IMR-90 (cell line): ENCODE measurements at regions not wholly inside any gene's neighbourhood (a gene's known extent, or its start where the extent isn't known, plus 50 kb on each side); places are given as distances from the start of the nearest gene placed in this dataset.

Experiments
- ATAC-seq: fragments of 200-7000 bp; cut with Tn5 transposase; 2 replicates; pipeline ENCODE4 v1.9.1; 2020; ENCODE audit warnings: low read depth, mild to moderate bottlenecking, moderate library complexity
- BruUV-seq: library from RNA; stranded (reverse); fragments of 400-500 nt; replicated peaks from 2 replicates; lab custom pipeline; 2021; lab: Mats Ljungman, UMichigan
- CTCF ChIA-PET: fragments of 300-600 bp; formaldehyde crosslinking; extraction: SDS; loops from one replicate; lab custom pipeline; 2021; ENCODE audit warnings: antibody characterized with exemption; lab: Yijun Ruan, JAX
- POLR2A ChIA-PET: fragments of 300-600 bp; sonication (Branson Sonifier 250); formaldehyde crosslinking; loops from one replicate; lab custom pipeline; 2022; ENCODE audit warnings: antibody characterized with exemption; ENCODE audit not compliant: unreplicated experiment; lab: Charles Lee
- DNase-seq: peaks from one replicate; pipeline ENCODE4 v3.0.0; 2013
- H2AFZ ChIP-seq: replicated peaks from 2 replicates; pipeline ENCODE3; 2013; ENCODE audit warnings: low read length, mild to moderate bottlenecking; ENCODE audit not compliant: poor library complexity
- H2AK5ac ChIP-seq: 2 replicates; pipeline ENCODE4 v1.6.1; 2013; ENCODE audit warnings: low read depth, low read length, inconsistent platforms
- H2AK9ac ChIP-seq: replicated peaks from 2 replicates; pipeline ENCODE3; 2013; ENCODE audit warnings: mild to moderate bottlenecking, low read depth, low read length, moderate library complexity; ENCODE audit not compliant: poor library complexity
- H2BK120ac ChIP-seq: 2 replicates; pipeline ENCODE4 v1.6.1; 2013; ENCODE audit warnings: low read depth, low read length, inconsistent platforms
- H2BK15ac ChIP-seq: 3 replicates; pipeline ENCODE4 v1.6.1; 2013; ENCODE audit warnings: low read depth, low read length, inconsistent platforms
- H2BK20ac ChIP-seq: 2 replicates; pipeline ENCODE4 v1.6.1; 2013; ENCODE audit warnings: low read depth, mild to moderate bottlenecking, inconsistent platforms, low read length, moderate library complexity
- H2BK5ac ChIP-seq: 2 replicates; pipeline ENCODE4 v1.6.1; 2013; ENCODE audit warnings: mild to moderate bottlenecking, low read depth, low read length, inconsistent platforms; ENCODE audit not compliant: poor library complexity, severe bottlenecking
- H3K14ac ChIP-seq: replicated peaks from 2 replicates; pipeline ENCODE4 v1.6.1; 2013; ENCODE audit warnings: low read depth, low read length, inconsistent platforms
- H3K18ac ChIP-seq: 2 replicates; pipeline ENCODE4 v1.6.1; 2013; ENCODE audit warnings: low read depth, low read length, control low read depth
- H3K23ac ChIP-seq: 2 replicates; pipeline ENCODE4 v1.6.1; 2013; ENCODE audit warnings: low read depth, low read length, inconsistent platforms
- H3K27ac ChIP-seq: 2 replicates; pipeline ENCODE4 v1.5.1; 2013; ENCODE audit warnings: mild to moderate bottlenecking, control low read depth, low read length; ENCODE audit not compliant: insufficient read depth
- H3K27me3 ChIP-seq: 2 replicates; pipeline ENCODE4 v1.6.1; 2013; ENCODE audit warnings: low read length; ENCODE audit not compliant: control insufficient read depth, insufficient read depth
- H3K36me3 ChIP-seq: 2 replicates; pipeline ENCODE4 v1.6.1; 2013; ENCODE audit warnings: low read length, mixed read lengths; ENCODE audit not compliant: control insufficient read depth, insufficient read depth
- H3K4ac ChIP-seq: 2 replicates; pipeline ENCODE4 v1.6.1; 2013; ENCODE audit warnings: low read depth, low read length, inconsistent platforms
- H3K4me1 ChIP-seq: 2 replicates; pipeline ENCODE4 v1.6.1; 2013; ENCODE audit warnings: low read length, mixed read lengths; ENCODE audit not compliant: control insufficient read depth, insufficient read depth
- H3K4me2 ChIP-seq: 2 replicates; pipeline ENCODE4 v1.6.1; 2013; ENCODE audit warnings: low read depth, mild to moderate bottlenecking, control low read depth, low read length, moderate library complexity
- H3K4me3 ChIP-seq: 2 replicates; pipeline ENCODE4 v1.5.1; 2013; ENCODE audit warnings: low read depth, mild to moderate bottlenecking, control low read depth, low read length, moderate library complexity; ENCODE audit not compliant: insufficient read depth
- H3K56ac ChIP-seq: 2 replicates; pipeline ENCODE4 v1.6.1; 2013; ENCODE audit warnings: low read length, inconsistent platforms; ENCODE audit not compliant: insufficient read depth; ENCODE audit errors: extremely low read depth
- H3K79me1 ChIP-seq, 2 experiments: 2 replicates each; pipeline ENCODE4 v1.6.1; 2013; ENCODE audit warnings: low read length in 2 of 2, inconsistent platforms in 1 of 2, low read depth in 1 of 2
- H3K9ac ChIP-seq: 2 replicates; pipeline ENCODE4 v1.6.1; 2013; ENCODE audit warnings: low read depth, low read length, control low read depth
- H3K9me1 ChIP-seq: 2 replicates; pipeline ENCODE4 v1.6.1; 2013; ENCODE audit warnings: low read length, inconsistent platforms; ENCODE audit not compliant: insufficient read depth
- H3K9me3 ChIP-seq: 2 replicates; pipeline ENCODE4 v1.6.1; 2013; ENCODE audit warnings: low read length; ENCODE audit not compliant: control insufficient read depth, insufficient read depth
- H4K20me1 ChIP-seq: 2 replicates; pipeline ENCODE4 v1.6.1; 2013; ENCODE audit warnings: low read length, inconsistent platforms; ENCODE audit not compliant: insufficient read depth
- H4K5ac ChIP-seq: 2 replicates; pipeline ENCODE4 v1.6.1; 2013; ENCODE audit warnings: mild to moderate bottlenecking, low read depth, low read length, control low read depth
- H4K8ac ChIP-seq, 2 experiments: 2 replicates each; pipeline ENCODE4 v1.6.1; 2013; ENCODE audit warnings: low read depth in 2 of 2, low read length in 2 of 2, control low read depth in 1 of 2, inconsistent platforms in 1 of 2
- H4K91ac ChIP-seq: 2 replicates; pipeline ENCODE4 v1.6.1; 2013; ENCODE audit warnings: low read depth, low read length, inconsistent platforms; ENCODE audit not compliant: insufficient read depth
- RAD21 ChIP-seq: IDR thresholded peaks from 2 replicates; pipeline ENCODE4 v1.6.1; 2012; ENCODE audit warnings: low read length, improper control_type of control experiment
- SMC3 ChIP-seq: fragments of 150-350 bp; IDR thresholded peaks from 2 replicates; pipeline ENCODE4 v1.6.1; 2016; ENCODE audit warnings: low read depth, mild to moderate bottlenecking, antibody characterized with exemption, low read length, moderate library complexity
- WGBS, 2 experiments: methylation state at CpG; one replicate each; pipeline versions ENCODE4 v1.1.5 to v1.1.7; 2013; ENCODE audit warnings: missing lambda C conversion rate in 2 of 2; ENCODE audit not compliant: insufficient read length in 1 of 2; ENCODE audit errors: extremely low coverage in 2 of 2; 5-methylcytosine and 5-hydroxymethylcytosine counted together
- dilution Hi-C: fragments of 300-500 bp; cut with HindIII; formaldehyde crosslinking; loops from one replicate; pipeline ENCODE4 v1.14.3; 2018; ENCODE audit warnings: low sequenced_read_pairs; ENCODE audit not compliant: unreplicated experiment
- in situ Hi-C: fragments of 300-500 bp; cut with MboI; formaldehyde crosslinking; loops from 3 replicates; pipeline ENCODE4 v1.14.3; 2019; ENCODE audit warnings: low sequenced_read_pairs, inconsistent platforms, mixed read lengths
- intact Hi-C: fragments of 100-400 bp; cut with micrococcal nuclease; formaldehyde crosslinking; loops from 2 replicates; pipeline ENCODE4 v1.10.0; 2022
- TF ChIP-seq, protein P1 (sequence below): fragments of 150-350 bp; IDR thresholded peaks from 2 replicates; pipeline ENCODE4 v1.6.1; 2016; ENCODE audit warnings: low read depth, mild to moderate bottlenecking, low read length, moderate library complexity, borderline replicate concordance

DNA sequence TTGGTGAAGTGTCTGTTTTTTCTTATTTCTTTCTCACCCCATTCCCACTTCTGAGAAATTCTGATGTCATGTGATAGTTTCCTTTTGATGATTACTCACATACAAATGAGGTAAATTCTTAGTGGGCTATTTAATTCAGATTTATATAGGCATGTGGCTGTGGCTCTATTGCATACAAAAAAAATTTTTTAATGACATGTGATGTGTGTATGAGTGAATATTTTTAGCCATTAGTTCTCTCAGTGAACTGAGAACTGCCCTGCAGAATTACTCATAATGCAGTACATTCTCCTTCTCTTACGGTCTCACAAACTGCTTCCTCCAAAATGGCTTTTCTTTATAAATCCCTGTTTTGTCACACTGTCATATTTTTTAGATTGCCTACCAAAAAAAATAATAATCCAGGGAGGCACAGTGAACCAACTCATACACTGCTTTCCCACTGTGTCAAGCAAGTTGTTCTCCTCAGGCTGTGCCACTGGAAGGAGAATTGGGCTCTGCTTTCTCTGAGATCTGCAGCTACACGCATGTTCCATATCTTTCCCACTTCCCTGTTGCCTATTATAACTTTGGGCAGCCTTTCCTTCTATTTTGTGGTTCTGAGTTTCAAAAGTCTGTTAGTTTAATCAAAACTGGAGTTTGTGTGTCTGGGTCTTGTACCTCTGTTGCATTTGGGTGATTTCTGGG is 415.7 kb upstream of the THBS1 start:
- H3K4ac ChIP-seq, result peak overlapping the region; percentile 80
- peak overlapping the region; percentile 98 for H4K5ac ChIP-seq
- H3K79me1 ChIP-seq, result no peaks in the 10 kb centered on the region
- peak overlapping the region; percentile 95 for H2BK5ac ChIP-seq
- peak overlapping the region; percentile 37; the same call in 1 of the 2 replicates for H3K56ac ChIP-seq
- ChIA-PET CTCF (no interaction called here), POLR2A (no interaction called here)
- peak overlapping the region; percentile 91 for H2BK20ac ChIP-seq
- H2AK5ac ChIP-seq, result peak overlapping the region; percentile 78
- no peak overlapping the region for H3K4me3 ChIP-seq
- peak overlapping the region; percentile 100 for H3K18ac ChIP-seq
- peaks cover 3% of the 10 kb centered on the region for H3K4me1 ChIP-seq
- peak overlapping the region; percentile 66 for H3K14ac ChIP-seq
- ATAC-seq (peak; percentile 81), DNase-seq (peak; percentile 75)
- peak overlapping the region; percentile 77 for H2AFZ ChIP-seq
- intact Hi-C loops, result no loop called here
- H2BK120ac ChIP-seq, result peak overlapping the region; percentile 95
- H3K9me1 ChIP-seq, result no peaks in the 10 kb centered on the region
- H4K20me1 ChIP-seq, result no peaks in the 10 kb centered on the region
- peak overlapping the region; percentile 87 for H4K91ac ChIP-seq
- no peaks in the 10 kb centered on the region for H3K27me3 ChIP-seq
- H2AK9ac ChIP-seq, result no peak overlapping the region
- no peaks in the 10 kb centered on the region for H3K36me3 ChIP-seq
- peak overlapping the region; percentile 82 to 91 for H4K8ac ChIP-seq
- peak overlapping the region; percentile 77; the same call in 1 of the 2 replicates for H3K4me2 ChIP-seq
- H3K23ac ChIP-seq, result peak overlapping the region; percentile 87; the same call in 1 of the 2 replicates
- TF ChIP-seq, protein P1, sequence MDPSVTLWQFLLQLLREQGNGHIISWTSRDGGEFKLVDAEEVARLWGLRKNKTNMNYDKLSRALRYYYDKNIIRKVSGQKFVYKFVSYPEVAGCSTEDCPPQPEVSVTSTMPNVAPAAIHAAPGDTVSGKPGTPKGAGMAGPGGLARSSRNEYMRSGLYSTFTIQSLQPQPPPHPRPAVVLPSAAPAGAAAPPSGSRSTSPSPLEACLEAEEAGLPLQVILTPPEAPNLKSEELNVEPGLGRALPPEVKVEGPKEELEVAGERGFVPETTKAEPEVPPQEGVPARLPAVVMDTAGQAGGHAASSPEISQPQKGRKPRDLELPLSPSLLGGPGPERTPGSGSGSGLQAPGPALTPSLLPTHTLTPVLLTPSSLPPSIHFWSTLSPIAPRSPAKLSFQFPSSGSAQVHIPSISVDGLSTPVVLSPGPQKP, result no peak
- TF ChIP-seq SMC3 (0 out of 2 replicates have a peak, but pooled peaks have one; percentile 6), RAD21 (peak; percentile 9; the same call in 1 of the 2 replicates)
- 25% methylated on average over 1 of the region's 2 CpGs; no CpG with 5 or more reads in 1 of the 2 experiments for WGBS, 2 experiments
- in situ Hi-C loops, result loop anchor here (25.0 kb wide), 1 partner anchor 597 kb away; no protein-coding TSS in a partner anchor
- H2BK15ac ChIP-seq, result peak overlapping the region; percentile 88; the same call in 2 of the 3 replicates
- no peaks in the 10 kb centered on the region for H3K9me3 ChIP-seq
- no TSS peak for BruUV-seq
- peak overlapping the region; percentile 53; the same call in 1 of the 2 replicates for H3K9ac ChIP-seq
- peak overlapping the region; percentile 89 for H3K27ac ChIP-seq
- dilution Hi-C loops, result no loop called here
